ENCODE measurements at regions not wholly inside any gene's neighbourhood (a gene's known extent, or its start where the extent isn't known, plus 50 kb on each side); places are given as distances from the start of the nearest gene placed in this dataset.

DNA sequence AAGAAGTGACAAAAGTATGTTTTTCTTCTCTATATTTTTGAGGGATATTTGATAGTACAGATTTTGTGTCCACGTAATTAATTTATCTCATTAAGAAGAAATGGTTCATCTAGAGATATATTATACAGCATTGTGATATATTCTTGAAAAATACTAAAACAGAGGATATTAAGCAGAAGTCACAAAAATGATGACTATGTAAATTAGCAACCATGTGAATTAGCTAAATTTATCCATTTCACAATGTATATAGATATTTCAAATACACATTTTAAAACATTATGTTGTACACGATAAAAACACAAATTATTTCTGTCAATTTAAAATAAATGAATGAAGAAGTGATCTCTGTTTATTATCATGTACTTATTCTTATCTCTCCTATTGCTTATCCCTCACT lies 989.5 kb downstream of the TUSC7 start:
- H3K36me3 ChIP-seq: no peaks in the 10 kb centered on the region

GRCh38 chr3:117700573-117701360 lies 991.2 kb downstream of the TUSC7 start:
- no peak overlapping the region; a peak in 1 of 22 replicates for H3K4me2 ChIP-seq
- H4K20me1 ChIP-seq: no peaks in the 10 kb centered on the region
- H3K4me3 ChIP-seq: no peak overlapping the region
- no peak overlapping the region for H3K9ac ChIP-seq
- TF ChIP-seq Cebpa-rat (IDR thresholded peaks at IDR 0.05): no peak
- no peaks in the 10 kb centered on the region for H3K36me3 ChIP-seq
- no peaks in the 10 kb centered on the region for H3K27me3 ChIP-seq
- H3K27ac ChIP-seq: no peak overlapping the region
- no peaks in the 10 kb centered on the region for H3K9me3 ChIP-seq (replicated peaks in 1 of 11)
- no peaks in the 10 kb centered on the region for H3K4me1 ChIP-seq

More for the DNA sequence above, 989.5 kb downstream of the TUSC7 start:
- Histone ChIP-seq H3K9ac (no peak overlapping the region), H4K20me1 (no peaks in the 10 kb centered on the region), H3K4me2 (no peak overlapping the region), H3K27ac (no peak overlapping the region), H3K27me3 (no peaks in the 10 kb centered on the region), H3K9me3 (replicated peaks in 1 of 11) (no peaks in the 10 kb centered on the region), H3K4me3 (no peak overlapping the region), H3K4me1 (no peaks in the 10 kb centered on the region)
- no peak for TF ChIP-seq Cebpa-rat (IDR thresholded peaks at IDR 0.05)

- H3K27ac ChIP-seq: no peak overlapping the region
- no peak overlapping the region for H3K4me3 ChIP-seq
- no peak for TF ChIP-seq Cebpa-rat (IDR thresholded peaks at IDR 0.05)
- H3K27me3 ChIP-seq: no peaks in the 10 kb centered on the region
- H3K9ac ChIP-seq: no peak overlapping the region
- no peaks in the 10 kb centered on the region for H3K9me3 ChIP-seq (replicated peaks in 1 of 11)
- no peaks in the 10 kb centered on the region for H3K4me1 ChIP-seq
- H4K20me1 ChIP-seq: no peaks in the 10 kb centered on the region
- no peaks in the 10 kb centered on the region for H3K36me3 ChIP-seq
- no peak overlapping the region for H3K4me2 ChIP-seq
Measured at GRCh38 chr3:117705011-117705410, 995.4 kb downstream of the TUSC7 start.

DNA sequence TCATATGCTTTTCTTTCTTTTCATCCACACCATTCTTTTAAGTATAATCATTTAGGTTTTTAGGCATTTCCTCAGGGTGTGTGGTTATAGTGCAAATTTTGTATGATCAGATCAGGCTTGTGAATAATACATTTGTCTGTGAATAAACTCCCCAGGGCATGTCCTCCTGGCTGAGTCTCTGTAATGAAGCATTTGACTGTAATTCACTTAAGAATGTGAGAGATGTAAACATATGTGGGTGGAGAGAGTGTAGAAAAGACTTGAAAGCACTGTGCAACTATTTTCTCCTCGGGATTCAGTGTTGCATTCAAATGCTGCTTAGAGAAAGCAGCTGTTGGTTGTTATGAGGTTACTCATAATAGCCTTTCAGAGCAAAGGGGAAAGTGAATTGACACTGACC lies 996.5 kb downstream of the TUSC7 start:
- H3K9me3 ChIP-seq (replicated peaks in 1 of 11): no peaks in the 10 kb centered on the region

DNA sequence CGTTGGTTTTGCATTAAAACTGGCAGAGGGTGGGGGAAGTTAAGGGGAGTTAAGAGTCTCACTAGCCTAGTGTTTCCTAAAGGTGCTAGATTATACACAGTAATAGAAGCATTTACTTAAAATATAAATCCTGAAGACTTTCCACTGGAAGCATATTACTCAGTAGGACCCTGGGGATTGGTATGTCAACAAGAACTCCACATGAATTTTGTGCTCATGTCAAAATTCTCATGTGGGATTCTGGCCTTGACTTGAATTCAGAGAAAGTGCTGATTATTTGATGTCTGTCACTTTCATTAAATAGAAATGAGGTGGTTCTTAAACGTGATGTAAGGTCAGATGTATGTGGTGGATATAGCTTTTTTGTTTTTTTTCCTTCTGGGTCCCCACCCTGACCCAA lies 997.2 kb downstream of the TUSC7 start:
- Histone ChIP-seq H3K27ac (no peak overlapping the region), H4K20me1 (no peaks in the 10 kb centered on the region), H3K4me2 (no peak overlapping the region), H3K27me3 (no peaks in the 10 kb centered on the region), H3K36me3 (no peaks in the 10 kb centered on the region), H3K9me3 (replicated peaks in 1 of 11) (no peaks in the 10 kb centered on the region), H3K4me1 (no peaks in the 10 kb centered on the region), H3K9ac (no peak overlapping the region), H3K4me3 (no peak overlapping the region)
- TF ChIP-seq Cebpa-rat (IDR thresholded peaks at IDR 0.05): no peak

More for the DNA sequence above, 996.5 kb downstream of the TUSC7 start:
- TF ChIP-seq Cebpa-rat (IDR thresholded peaks at IDR 0.05): no peak
- no peak overlapping the region for H3K27ac ChIP-seq
- H3K4me3 ChIP-seq: no peak overlapping the region
- H3K4me1 ChIP-seq: no peaks in the 10 kb centered on the region
- no peak overlapping the region for H3K9ac ChIP-seq
- H3K4me2 ChIP-seq: no peak overlapping the region
- no peaks in the 10 kb centered on the region for H3K36me3 ChIP-seq
- H3K27me3 ChIP-seq: no peaks in the 10 kb centered on the region
- no peaks in the 10 kb centered on the region for H4K20me1 ChIP-seq

DNA sequence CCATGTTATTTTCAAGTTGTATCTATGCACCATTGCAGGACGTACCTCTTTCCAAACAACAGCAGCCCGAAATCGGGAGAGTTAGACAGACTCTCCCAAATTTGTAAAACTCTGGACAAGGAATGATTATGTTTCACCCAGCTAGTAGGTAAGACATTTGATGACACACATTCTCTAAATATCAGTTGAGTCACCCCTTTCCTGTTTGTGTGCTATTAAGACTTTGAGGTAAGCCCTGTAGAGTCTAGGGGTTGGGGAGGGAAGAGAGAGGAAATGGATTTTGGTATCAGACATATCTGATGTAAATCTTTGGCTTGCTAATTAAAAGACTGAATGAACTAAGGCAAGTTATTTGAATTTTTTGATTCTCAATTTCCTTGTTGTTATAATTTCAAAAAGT lies 999.0 kb downstream of the TUSC7 start:
- Histone ChIP-seq H3K9me3 (replicated peaks in 1 of 11) (no peaks in the 10 kb centered on the region), H3K36me3 (no peaks in the 10 kb centered on the region), H3K4me3 (no peak overlapping the region), H4K20me1 (no peaks in the 10 kb centered on the region), H3K27me3 (no peaks in the 10 kb centered on the region), H3K4me1 (no peaks in the 10 kb centered on the region), H3K9ac (no peak overlapping the region), H3K4me2 (no peak overlapping the region), H3K27ac (no peak overlapping the region)
- TF ChIP-seq Cebpa-rat (IDR thresholded peaks at IDR 0.05): no peak

DNA sequence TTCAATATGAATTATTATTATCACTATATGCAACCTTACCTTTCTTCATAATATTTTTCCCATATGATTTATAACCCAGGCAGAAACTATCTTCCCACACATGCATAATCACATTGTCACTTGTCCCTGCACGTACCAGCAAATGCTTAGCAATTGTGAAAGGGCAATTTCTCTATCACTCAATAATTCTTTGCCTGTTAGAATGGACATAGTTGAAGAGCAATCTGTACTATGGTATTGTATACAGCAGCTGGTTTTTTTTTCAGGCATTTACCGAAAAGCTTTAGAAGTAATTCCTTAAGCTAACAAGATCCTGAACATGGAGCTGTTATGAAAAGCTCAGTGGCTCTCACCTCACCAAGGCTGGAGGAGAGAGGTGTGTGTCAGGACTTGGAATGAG lies 999.5 kb downstream of the TUSC7 start:
- no peaks in the 10 kb centered on the region for H3K36me3 ChIP-seq
- no peak overlapping the region for H3K27ac ChIP-seq
- H3K4me3 ChIP-seq: no peak overlapping the region
- no peak overlapping the region for H3K4me2 ChIP-seq
- H3K9ac ChIP-seq: no peak overlapping the region
- H3K9me3 ChIP-seq (replicated peaks in 1 of 11): no peaks in the 10 kb centered on the region
- H4K20me1 ChIP-seq: no peaks in the 10 kb centered on the region
- no peaks in the 10 kb centered on the region for H3K27me3 ChIP-seq
- no peak for TF ChIP-seq Cebpa-rat (IDR thresholded peaks at IDR 0.05)
- no peaks in the 10 kb centered on the region for H3K4me1 ChIP-seq

DNA sequence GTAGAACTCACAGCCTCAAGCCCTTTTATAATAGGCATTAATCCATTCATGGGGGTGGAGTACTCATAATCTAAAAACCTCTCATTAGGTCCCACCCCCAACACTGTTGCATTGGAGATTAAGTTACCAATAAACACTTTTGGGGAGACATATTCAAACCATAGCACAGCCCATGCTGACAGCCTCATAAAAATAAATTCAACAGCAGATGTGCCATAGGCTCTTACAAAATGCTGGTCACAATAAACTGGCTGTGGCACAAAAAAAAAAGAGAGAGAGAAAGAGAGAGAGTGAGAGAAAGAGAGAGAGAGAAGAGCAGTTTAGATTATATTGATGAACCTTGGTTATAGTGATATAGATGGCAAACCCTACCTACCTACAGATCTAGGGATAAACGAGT lies 1000.9 kb downstream of the TUSC7 start:
- no peak for TF ChIP-seq Cebpa-rat (IDR thresholded peaks at IDR 0.05)
- no peak overlapping the region for H3K4me3 ChIP-seq
- no peak overlapping the region for H3K27ac ChIP-seq
- no peaks in the 10 kb centered on the region for H4K20me1 ChIP-seq
- H3K36me3 ChIP-seq: no peaks in the 10 kb centered on the region
- H3K9me3 ChIP-seq (replicated peaks in 1 of 11): no peaks in the 10 kb centered on the region
- H3K9ac ChIP-seq: no peak overlapping the region
- H3K4me1 ChIP-seq: no peaks in the 10 kb centered on the region
- no peaks in the 10 kb centered on the region for H3K27me3 ChIP-seq
- no peak overlapping the region for H3K4me2 ChIP-seq

GRCh38 chr3:117719316-117719926 lies 1009.8 kb downstream of the TUSC7 start:
- no peak overlapping the region for H3K4me2 ChIP-seq
- no peak overlapping the region for H3K4me3 ChIP-seq
- H3K27ac ChIP-seq: no peak overlapping the region
- H3K36me3 ChIP-seq: no peaks in the 10 kb centered on the region
- no peak overlapping the region for H3K9ac ChIP-seq
- no peak for TF ChIP-seq Cebpa-rat (IDR thresholded peaks at IDR 0.05)
- H3K27me3 ChIP-seq: no peaks in the 10 kb centered on the region
- peaks cover 0 to 39% (median 20%) of the 10 kb centered on the region in 10 experiments; a peak in 14 of 20 replicates for H3K4me1 ChIP-seq
- no peaks in the 10 kb centered on the region for H4K20me1 ChIP-seq
- H3K9me3 ChIP-seq (replicated peaks in 1 of 11): no peaks in the 10 kb centered on the region

GRCh38 chr3:117721866-117722265 lies 1012.3 kb downstream of the TUSC7 start:
- no peak overlapping the region for H3K4me3 ChIP-seq
- H3K9me3 ChIP-seq (replicated peaks in 1 of 11): no peaks in the 10 kb centered on the region
- peak overlapping the region in 5 of 11 experiments; percentile 31 to 67 (median 52); a peak in 8 of 22 replicates for H3K4me2 ChIP-seq
- H3K4me1 ChIP-seq: peaks cover 0 to 48% (median 20%) of the 10 kb centered on the region in 10 experiments; a peak in 14 of 20 replicates
- no peaks in the 10 kb centered on the region for H3K36me3 ChIP-seq
- no peaks in the 10 kb centered on the region for H3K27me3 ChIP-seq
- no peak for TF ChIP-seq Cebpa-rat (IDR thresholded peaks at IDR 0.05)
- no peaks in the 10 kb centered on the region for H4K20me1 ChIP-seq
- no peak overlapping the region for H3K9ac ChIP-seq
- H3K27ac ChIP-seq: peak overlapping the region in 4 of 11 experiments; percentile 7 to 83 (median 66); a peak in 7 of 22 replicates
